Suprapubic skin (tissue), 3 donors: ENCODE measurements at regions not wholly inside any gene's neighbourhood (a gene's known extent, or its start where the extent isn't known, plus 50 kb on each side); places are given as distances from the start of the nearest gene placed in this dataset.

Experiments
- CTCF ChIP-seq, 2 donors: fragments of 200-600 bp in 1 of 2; fragments of 450-650 bp in 1 of 2; sonication (generic) in 1 of 2; IDR thresholded peaks; one replicate each; pipeline ENCODE4 v1.5.1; 2016 to 2019; ENCODE audit warnings: antibody characterized with exemption in 2 of 2, mild to moderate bottlenecking in 1 of 2, moderate library complexity in 1 of 2
- EP300 ChIP-seq: sonication (generic); formaldehyde crosslinking; IDR thresholded peaks from one replicate; pipeline ENCODE4 v1.6.1; 2017; ENCODE audit warnings: antibody characterized with exemption
- POLR2A ChIP-seq, 2 donors: fragments of 450-650 bp; IDR thresholded peaks; one replicate each; pipeline ENCODE4 v1.6.1; 2017; ENCODE audit warnings: antibody characterized with exemption in 2 of 2, mild to moderate bottlenecking in 2 of 2, moderate library complexity in 2 of 2

GRCh38 chr1:207969528-207969927 is 58.6 kb upstream of the CD34 start:
- TF ChIP-seq POLR2A (IDR thresholded peaks at IDR 0.05) (no peak), CTCF (IDR thresholded peaks at IDR 0.05) (no peak), EP300 (no peak)
